IPS-20b (cell line): ENCODE measurements at regions not wholly inside any gene's neighbourhood (a gene's known extent, or its start where the extent isn't known, plus 50 kb on each side); places are given as distances from the start of the nearest gene placed in this dataset.
"Not testable (repeated sequence)": the region's sequence is repeated elsewhere in the genome, so short reads cannot be mapped to it uniquely, and the experiment has no call there.

Experiments used
- H3K27ac ChIP-seq: one replicate; pipeline ENCODE4 v1.5.1; 2013; ENCODE audit warnings: low read length
- H3K27me3 ChIP-seq: 2 replicates; pipeline ENCODE4 v1.6.1; 2013; ENCODE audit warnings: mild to moderate bottlenecking, low read length, inconsistent platforms; ENCODE audit not compliant: insufficient read depth
- H3K36me3 ChIP-seq: 2 replicates; pipeline ENCODE4 v1.6.1; 2013; ENCODE audit warnings: low read depth, mild to moderate bottlenecking, inconsistent platforms, low read length, moderate library complexity; ENCODE audit not compliant: insufficient read depth
- H3K4me1 ChIP-seq: 2 replicates; pipeline ENCODE4 v1.6.1; 2013; ENCODE audit warnings: mild to moderate bottlenecking, control low read depth, inconsistent platforms, low read length, moderate library complexity; ENCODE audit not compliant: insufficient read depth
- H3K4me3 ChIP-seq: 2 replicates; pipeline ENCODE4 v1.5.1; 2013; ENCODE audit warnings: mild to moderate bottlenecking, low read length, inconsistent platforms
- H3K9ac ChIP-seq: 2 replicates; pipeline ENCODE4 v1.6.1; 2013; ENCODE audit warnings: low read depth, mild to moderate bottlenecking, inconsistent platforms, low read length, moderate library complexity
- H3K9me3 ChIP-seq: 2 replicates; pipeline ENCODE4 v1.6.1; 2013; ENCODE audit warnings: mild to moderate bottlenecking, low read depth, low read length, inconsistent platforms; ENCODE audit not compliant: insufficient read depth

DNA sequence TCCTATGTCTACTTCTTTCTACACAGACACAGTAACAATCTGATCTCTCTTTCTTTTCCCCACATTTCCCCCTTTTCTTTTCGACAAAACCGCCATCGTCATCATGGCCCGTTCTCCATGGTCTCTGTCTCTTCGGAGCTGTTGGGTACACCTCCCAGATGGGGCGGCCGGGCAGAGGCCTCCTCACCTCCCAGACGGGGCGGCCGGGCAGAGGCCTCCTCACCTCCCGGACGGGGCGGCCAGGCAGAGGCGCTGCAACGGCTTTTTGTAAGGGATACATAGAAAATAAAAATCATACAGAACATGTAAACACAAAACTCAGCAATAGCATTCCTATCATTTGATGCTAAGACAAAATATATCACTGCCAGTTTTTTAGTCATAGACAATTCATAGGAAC lies 57.2 kb upstream of the USP25 start:
- not testable (repeated sequence) for H3K9me3 ChIP-seq, H3K27me3 ChIP-seq, H3K4me3 ChIP-seq, H3K4me1 ChIP-seq, H3K9ac ChIP-seq, H3K36me3 ChIP-seq, H3K27ac ChIP-seq

DNA sequence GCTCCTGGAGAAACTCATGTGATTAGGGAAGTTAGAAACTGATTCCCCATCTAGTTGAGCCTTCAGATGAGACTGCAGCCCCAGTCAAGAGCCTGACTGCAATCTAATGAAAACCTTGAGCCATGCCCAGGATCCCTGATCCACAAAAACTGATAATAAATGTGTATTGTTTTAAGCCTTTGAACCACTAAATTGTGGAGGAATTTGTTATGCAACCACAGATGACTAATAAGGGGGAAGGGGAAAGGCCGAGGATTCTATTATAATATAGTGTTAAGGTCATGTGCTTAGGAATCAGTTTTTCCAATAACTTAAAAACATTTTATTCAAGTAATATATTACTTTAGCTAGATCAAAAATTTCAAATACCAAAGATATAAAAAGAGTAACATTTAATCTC lies 52.8 kb upstream of the USP25 start:
- Histone ChIP-seq H3K4me3 (no peak overlapping the region), H3K9ac (no peak overlapping the region), H3K4me1 (no peaks in the 10 kb centered on the region), H3K36me3 (no peaks in the 10 kb centered on the region), H3K9me3 (no peaks in the 10 kb centered on the region), H3K27ac (no peak overlapping the region), H3K27me3 (no peaks in the 10 kb centered on the region)

DNA sequence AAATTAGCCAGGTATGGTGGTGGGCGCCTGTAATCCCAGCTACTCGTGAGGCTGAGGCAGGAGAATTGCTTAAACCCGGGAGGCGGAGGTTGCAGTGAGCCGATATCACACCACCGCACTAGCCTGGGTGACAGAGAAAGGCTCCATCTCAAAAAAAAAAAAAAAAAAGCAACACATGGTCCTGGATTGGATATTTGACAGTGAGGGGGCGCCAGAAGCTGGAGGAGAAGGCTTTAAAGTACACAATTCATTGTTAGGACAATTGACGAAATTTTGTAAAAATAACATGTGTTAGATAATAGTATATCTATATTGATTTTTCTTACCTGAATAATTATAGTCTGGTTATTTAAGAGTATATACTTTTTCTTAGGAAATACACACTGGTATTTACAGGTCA lies 50.2 kb upstream of the USP25 start:
- H3K4me1 ChIP-seq = no peaks in the 10 kb centered on the region
- H3K9me3 ChIP-seq = no peaks in the 10 kb centered on the region
- no peak overlapping the region for H3K9ac ChIP-seq
- H3K27ac ChIP-seq = no peak overlapping the region
- H3K4me3 ChIP-seq = no peak overlapping the region
- no peaks in the 10 kb centered on the region for H3K36me3 ChIP-seq
- H3K27me3 ChIP-seq = no peaks in the 10 kb centered on the region
